NCI-H526 (cell line): ENCODE measurements at regions not wholly inside any gene's neighbourhood (a gene's known extent, or its start where the extent isn't known, plus 50 kb on each side); places are given as distances from the start of the nearest gene placed in this dataset.
"Not testable (repeated sequence)": the region's sequence is repeated elsewhere in the genome, so short reads cannot be mapped to it uniquely, and the experiment has no call there.

Source experiments
- DNase-seq, 2 experiments: peaks; one replicate each; lab custom pipeline; 2025; lab: John Stamatoyannopoulos, UW

DNA sequence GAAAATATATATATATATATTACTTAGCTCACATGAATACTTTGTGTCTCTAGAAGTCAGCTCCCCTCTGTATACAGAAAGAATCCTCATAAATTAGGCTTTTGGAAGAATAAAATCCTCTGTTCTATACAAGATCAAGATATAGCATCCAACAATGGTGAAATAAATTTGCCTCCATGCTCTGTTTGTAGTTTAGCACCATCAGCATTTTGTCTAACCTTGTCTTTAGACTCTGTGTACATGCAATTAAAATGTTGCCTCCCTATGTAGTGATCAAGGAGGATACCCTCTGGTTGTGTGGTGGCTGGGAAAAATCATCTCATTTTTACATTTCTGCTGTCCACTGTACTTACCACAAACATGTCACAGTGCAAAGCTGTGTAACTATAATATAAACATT, 189.7 kb downstream of the C7orf25 start:
- DNase-seq = no peak

DNA sequence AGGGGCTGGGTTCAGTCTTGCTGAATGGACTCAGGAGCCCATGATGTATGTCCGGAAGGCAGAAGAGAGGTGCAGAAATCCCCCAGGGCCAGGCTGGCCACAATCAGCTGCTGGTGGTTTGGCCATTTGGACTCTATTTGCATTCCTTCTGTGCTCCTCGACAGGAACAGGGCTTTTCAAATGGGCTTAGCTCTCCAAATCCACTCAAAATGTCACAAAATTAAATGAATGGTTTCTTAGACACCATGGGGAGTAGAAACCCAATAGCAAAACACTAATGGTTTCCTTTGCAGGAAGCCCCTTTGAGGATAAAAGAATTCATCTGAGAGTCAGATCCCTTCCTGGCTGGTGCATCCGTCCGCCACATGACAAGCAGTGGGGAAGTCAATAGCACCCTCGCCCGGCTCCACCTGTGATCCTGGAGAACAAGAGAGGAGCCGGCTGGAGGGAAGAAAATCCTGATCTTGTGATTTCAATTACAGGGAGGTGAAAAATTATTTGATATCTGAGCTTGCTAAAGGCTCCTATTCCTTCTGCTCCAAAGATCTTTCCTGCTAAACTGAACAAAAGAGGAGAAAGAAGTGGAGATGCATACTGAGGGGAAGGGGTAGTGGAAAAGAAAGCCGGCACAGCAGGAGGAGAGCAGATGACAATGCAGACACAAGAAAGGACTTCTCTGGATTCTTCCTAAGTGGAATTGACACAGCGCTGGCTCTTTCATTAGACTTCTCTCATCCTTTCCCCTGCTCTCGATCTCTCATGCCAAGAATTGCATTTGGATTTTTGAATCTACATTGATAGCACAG, 190.7 kb downstream of the C7orf25 start:
- DNase-seq = no peak

DNA sequence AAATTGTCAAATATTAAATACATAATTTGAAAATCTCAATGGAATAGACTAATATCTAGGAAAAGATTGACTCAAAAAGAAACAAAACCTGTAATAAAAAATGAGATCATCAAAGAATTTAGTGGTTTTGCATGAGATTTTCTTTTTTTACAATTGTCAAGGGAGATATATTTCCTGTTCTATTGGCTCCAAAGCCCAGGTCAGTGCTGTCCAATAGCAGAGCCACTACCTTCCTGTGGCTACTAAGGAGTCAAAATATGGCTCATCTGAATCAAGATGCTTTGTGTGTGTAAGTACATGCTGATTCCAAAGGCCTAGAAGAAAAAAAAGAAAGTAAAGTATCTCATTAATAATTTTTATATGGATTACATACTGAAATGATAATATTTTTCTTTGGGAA, 191.9 kb downstream of the C7orf25 start:
- no peak for DNase-seq

DNA sequence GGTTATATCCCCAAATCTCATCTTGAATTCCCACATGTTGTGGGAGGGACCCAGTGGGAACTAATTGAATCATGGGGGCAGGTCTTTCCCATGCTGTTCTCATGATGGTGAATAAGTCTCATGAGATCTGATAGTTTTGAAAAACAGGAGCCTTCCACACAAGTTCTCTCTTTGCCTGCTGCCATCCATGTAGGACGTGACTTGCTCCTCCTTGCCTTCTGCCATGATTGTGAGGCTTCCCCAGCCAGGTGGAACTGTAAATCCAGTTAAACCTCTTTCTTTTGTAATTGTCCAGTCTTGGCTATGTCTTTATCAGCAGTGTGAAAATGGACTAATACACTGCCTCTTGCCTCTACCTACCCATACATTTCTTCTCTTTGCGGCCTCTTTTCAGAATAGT, 193.4 kb downstream of the C7orf25 start:
- DNase-seq = not testable (repeated sequence)

DNA sequence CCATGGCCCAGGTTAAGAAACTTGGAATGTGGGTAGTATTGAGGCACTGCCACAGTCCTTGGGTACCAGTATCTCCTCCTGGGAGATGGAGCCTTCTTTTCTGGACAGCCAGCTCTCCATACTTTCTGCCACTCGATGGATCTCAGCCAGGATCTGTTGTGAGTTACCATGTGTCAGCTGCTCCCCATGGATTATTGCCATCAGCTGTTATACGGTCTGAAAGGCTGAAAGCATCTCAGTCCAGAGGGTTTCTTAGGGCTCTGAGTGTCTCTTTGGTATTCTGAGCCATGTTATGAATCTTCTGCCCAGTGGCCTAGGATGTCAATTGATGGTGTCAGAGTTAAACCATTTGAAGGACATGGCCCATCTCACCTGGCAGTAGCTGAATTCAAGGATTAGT, 197.5 kb downstream of the C7orf25 start:
- DNase-seq = no peak

DNA sequence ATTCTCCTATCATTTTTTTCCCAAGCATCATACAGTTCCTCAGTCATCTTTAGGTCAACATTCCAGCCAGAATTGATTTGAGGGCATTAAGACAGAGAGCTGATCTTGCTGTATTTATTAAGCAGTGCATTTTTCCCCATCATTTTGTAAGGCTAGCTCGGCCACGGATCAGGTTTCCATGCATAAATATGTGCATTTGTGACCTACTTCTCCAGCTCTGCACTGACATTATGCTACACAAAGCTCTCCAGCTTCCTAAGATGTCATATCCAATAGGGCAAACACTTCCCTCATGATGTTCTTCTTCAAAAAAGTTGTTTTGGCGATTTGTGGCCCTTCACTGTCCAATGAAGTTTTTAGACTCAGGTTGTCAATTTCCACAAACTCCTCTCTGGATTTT, 202.6 kb downstream of the C7orf25 start:
- no peak for DNase-seq

DNA sequence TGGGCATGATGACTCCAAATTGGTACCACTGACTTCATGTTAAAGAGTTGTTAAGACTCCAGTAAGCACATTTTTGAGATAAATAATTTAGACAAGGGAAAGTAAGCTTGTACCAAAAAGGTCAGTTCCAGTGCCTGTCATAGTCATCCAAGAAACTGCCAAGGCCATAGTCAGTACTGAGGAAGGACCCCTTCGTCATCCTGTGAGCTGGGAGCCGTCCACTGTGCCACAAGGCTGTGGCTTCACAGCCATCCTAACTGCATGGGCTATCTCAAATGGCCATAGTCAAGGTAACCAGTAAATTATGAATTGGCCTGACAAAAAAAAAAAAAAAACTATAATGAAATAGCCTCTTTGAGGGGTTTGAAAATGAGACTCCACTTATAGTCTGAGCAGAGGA, 207.2 kb downstream of the C7orf25 start:
- DNase-seq = no peak

DNA sequence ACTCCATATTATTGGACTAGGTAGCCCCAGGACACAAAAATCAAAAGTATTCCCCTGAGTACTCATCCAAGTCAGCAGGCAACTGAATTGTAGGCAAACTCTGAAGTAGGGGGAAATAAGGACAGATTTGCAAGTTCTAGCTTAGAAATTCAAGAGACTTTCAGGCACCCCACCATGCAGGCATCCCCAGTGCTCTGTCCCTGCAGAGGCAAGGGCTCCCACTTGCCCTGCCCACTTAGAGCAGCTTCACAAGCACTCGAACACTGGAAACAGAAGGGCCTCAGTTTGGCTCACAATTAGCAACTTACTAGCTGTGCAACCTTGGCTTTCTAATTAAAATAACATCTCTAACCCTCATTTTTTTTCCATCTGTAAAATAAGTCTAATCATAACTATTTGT, 209.2 kb downstream of the C7orf25 start:
- DNase-seq = no peak

DNA sequence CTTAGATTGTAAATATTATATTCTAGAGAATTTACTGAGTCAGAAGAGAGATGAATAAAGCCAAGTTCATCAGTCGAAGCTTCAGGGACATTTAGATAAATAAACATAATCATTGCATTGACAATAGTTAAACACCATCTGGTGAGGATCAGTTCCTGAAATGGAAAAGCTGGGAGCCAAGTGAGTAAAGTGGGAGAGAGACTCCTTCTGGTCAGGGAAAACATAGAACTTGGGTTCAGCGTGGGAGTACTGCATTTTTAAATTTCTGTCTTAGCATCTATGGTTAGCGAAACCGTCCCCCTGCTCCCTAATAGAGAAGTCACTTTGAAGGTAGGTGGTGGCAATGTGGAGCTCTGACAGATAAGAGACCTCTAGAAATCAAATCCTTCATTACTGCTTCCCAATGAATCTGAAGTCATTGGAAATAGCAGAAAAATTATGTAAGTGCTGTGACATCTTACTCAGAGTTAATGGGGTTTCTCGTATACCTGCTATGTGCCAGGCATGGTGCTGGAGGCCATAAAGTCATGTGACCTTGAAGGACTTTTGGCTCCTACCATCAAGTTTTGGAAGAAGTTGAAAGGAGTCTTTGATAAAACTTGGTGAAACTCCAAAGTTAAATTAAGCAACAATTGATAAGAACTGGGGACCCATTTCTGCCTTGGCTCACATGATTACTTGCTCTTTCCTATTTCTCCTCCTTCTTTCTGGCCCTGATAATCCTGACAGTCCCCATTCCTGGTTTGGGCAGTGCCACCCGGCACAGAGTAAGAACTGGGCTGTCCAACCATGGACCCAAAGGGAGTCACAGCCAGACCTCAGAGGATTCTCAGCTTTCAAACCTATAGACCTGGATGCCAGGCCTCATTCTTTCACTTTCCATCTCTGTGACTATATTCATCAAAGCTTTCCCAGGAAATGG, 211.2 kb downstream of the C7orf25 start:
- no peak for DNase-seq

DNA sequence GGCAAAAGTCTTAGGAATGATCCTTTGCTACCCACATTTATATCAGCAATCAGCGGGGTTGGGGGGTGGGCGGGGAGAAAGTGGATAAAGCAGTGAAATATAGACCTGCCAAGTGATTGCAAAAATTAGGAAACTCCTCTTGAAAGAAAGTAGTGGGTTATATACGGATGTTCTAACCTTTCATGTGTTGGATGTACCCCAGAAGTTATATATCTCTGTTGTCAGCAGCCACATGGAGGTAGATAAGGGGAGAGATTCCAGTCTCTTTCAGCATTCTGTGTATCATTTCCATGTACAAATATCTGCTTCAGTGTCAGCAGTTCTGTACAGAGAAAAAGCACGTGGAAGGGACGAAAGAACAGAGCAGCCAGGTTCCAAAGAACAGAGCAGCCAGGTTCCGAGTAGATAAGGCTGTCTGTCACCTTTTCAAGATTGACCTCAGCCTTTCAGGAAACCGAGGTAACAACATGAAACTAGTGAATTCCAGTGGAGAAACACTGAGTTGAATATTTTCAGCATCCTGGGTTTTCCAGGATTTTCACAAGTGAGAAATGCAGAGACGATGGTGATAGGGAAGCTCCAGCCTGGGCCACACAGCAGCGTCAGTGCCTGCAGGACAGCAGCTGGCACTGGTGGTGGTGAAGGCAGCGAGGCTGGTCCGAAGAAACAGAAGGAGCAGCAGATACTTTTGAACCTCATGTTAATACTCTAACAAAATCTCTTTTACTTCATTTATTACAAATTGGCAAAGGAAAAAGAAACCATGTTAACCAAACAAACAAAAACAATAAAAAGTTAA, 212.3 kb downstream of the C7orf25 start:
- DNase-seq = no peak

DNA sequence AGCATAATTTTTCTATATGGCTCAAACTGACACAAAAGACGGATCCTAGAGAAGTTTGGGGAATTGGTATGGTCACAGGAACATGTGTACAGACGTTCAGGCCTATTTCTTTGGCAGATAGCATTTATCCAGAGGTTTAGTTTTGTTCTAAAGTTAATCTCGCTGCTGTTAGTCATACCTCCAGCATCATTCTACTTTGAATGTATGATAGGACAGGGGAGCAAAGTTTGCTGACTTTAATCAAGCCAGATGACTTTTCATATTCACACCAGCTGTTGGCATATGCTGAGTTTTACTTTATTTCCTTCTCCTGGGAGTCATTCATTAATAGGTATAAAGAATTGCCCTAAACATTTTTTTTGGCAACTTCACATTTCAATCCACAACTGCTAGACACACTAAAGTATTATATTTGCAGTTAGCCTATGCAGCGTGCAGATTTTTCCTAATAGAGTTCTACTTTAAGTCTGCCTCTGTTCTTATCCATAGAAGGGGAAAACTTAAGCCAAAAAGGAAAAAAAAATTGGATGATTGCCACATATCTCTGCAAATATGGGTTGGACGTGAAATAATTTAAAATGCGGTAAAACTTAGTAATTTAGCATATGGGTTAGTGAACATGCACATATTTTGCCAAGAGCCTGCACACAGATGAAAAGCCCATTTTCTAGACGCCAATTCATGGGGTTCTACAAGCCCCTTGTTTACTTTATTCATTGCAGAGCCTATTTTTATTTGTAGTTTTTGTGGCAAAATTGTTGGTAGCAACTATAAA, 213.1 kb downstream of the C7orf25 start:
- no peak for DNase-seq

DNA sequence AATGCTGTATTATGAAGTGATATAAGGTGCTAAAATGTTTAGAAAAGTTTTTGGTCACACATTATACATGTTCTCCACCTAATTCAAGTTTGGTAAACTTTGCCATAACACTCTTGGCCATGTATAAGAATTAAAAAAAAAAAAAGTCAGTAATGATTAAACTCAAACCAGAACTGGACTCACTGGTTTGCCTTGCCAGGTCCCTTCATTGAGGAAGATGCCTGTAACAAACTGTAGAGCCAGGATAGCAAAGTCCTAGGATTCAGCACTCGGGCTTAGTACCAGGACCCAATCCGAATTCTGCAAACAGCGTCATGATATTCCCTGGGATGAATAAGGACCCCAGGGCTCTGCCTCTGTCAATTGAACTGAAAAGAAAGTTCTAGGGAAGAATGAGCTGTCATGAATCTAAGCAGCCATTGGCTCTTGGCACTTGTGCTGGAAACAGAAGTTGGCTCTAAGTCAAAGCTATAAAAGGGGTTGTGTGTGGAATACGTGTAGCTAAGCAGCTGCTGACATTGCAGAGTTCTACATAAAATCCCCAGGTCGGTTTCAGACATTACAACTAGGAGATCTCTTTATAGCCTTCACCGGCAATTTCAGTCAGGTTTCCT, 216.9 kb downstream of the C7orf25 start:
- DNase-seq = no peak

DNA sequence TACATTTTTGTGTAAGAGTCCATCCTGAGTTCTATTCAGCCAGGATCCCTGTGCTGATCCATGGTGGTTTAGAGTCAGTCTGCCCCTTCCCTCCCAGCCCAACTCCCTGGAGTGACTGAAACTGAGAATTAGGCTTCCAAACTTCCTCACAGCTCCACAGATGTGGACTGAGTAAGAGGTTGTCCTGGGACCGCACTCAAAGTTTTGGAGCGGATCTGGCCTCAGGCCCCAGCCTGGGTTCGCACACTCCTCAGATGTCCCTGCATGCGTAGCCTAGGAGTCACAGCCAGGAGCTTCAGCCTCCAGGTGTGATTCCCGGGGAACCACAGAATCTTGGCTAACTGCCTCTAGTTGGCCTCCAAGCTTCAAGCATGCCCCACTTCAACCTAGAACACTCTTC, 218.1 kb downstream of the C7orf25 start:
- no peak for DNase-seq

DNA sequence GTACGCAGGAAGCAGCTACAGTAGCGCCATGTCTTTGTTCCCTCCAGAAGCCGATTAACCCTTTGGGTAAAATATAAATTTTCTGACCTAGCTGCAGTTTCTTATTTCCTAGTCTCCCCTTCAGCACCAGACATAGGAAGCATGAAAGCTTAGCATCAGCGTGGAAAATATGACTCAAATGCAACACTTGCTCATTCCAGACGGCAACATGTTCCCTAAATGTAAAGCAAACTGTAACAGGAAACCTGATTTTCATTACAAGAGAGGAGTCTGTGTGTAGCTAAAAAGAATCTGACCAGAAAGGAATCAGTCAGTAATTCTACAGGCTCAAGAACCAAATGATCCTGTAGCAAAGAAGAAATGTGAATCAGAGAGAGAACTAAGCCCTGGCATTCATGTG, 219.2 kb downstream of the C7orf25 start:
- no peak for DNase-seq

DNA sequence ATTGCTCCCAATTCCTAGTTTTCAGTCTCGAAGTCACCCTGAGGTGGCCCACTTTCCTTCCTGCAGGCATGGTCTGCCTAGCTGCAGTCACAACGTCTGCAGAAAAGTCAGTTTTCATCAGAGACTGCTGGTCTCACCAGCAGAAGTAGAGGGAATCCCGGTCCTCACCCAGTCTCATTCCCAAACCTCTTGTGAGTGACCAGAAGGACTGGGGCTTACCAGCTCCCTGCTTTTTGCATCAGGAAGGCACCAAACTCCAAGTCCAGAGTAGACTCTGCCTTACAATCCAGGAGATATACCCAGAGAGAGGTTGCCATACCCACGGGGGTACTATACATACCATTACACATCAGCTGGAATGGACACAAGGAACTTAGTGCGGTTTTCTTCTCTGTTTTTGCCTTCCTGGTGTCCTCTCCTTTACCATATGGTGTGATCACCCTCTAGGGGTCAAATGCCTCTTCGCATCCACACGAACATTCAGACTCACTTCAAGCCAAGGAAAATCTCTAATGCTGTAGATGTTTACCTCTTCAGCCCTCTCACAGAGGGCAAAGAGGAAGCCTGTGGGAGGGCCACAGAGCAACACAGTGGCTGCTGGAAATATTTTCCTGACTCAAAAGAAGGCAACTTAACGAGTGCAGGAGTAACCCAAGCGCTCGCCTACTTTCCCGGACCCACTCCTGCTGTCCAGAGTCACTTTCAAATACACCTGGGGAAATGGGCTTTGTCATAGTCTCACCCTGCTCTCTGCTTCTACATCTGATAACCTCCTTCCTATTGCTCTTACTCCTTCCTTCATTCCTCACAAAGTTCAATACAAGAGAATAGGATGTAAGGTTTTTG, 220.9 kb downstream of the C7orf25 start:
- peak in 1 of 2 experiments; percentile 7 for DNase-seq

DNA sequence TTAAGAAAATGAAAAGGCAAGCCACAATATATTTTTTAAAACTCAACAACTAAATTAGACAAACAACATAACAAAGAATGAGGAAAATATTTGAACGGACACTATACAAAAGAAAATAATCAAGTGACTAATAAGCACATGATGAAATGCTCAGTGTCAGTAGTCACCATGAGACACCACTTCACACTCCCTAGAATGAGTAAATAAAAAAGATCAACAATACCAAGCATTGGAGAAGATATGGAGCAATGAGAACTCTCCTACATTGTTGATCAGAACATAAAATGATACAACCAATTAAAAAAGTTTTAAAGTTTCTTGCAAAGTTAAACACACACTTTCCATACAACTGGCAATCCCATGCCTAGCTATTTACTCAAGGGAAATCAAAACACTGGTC, 222.2 kb downstream of the C7orf25 start:
- no peak for DNase-seq

DNA sequence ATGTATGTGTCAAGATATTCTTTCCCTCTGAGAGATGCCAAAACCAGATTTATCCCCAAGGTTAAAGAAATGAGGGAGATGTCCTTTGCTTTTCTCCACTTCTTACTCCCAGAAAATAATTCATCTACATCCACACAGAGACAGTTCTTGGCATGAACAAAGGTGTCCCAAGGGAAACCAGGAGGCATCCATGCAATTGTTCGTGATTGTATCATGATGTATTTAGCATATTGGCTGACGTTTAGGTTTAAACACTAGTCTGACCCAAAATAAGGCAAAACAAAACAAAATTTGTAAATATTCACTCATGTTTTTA, 223.9 kb downstream of the C7orf25 start:
- DNase-seq = no peak

DNA sequence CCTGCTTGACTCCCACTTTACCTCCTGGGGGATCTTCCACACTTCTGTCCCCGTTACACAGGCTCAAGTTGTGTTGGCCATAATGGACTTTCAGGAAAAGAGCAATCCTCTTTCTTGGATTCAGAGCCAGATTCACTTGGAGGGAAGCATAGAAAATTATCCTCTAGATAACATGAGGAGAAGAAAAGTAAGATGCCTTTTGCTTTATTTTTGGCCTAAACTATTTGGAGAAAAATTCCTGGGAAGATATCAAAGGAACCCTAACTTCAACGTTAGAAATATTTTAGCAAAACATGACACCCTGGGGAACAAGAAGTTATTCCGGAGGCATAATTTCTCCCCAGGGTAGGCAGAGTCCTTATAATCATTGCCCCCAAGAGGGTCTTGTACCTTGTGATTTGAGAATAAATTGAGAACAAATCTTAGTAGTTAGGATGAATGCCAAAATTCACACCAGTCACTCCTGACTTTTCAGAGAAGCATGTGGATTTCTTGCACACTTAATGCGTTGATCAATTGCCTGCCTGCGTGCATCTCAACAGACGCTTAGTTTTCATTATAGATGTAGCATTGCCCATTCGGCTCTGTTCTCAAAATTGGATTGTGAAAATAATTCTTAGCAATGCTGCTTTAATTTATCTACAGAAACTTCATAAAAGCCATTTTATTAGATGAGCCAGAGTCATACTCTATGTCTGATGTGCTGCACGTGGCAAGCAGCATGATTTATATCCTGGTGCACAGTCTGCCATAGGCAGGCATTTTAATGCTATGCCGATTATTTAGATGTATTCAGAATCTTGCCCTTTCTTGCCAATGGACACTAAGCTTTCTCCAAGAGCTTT, 224.4 kb downstream of the C7orf25 start:
- no peak for DNase-seq

DNA sequence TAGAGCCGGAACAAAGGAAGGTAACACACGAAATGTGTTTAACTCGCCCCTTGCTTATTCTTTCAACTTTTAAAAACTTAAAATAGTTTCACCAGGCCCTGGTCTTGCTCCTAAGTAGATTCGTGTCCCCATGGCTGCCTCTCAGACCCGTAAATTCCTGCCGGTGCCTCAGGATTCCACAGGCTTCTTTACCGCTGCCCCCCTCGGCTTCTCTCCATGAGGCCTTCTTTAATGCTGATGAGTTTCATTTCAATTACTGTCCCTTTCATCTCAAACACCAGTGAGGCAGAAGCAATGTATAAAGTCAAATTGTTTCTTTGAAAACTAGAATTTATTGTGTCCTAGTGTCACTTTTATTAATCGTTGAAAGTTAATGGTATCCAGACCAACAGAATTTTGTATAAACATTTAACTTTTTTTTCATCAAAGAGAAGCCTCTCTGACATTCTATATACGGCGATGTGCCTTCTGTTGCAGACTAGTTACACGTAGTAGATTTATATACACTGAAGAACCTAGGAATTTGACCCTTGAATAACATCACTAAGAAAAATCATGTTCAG, 225.2 kb downstream of the C7orf25 start:
- no peak for DNase-seq
